Ovary (tissue), 7 donors: ENCODE measurements at regions not wholly inside any gene's neighbourhood (a gene's known extent, or its start where the extent isn't known, plus 50 kb on each side); places are given as distances from the start of the nearest gene placed in this dataset.

Experiments used
- DNase-seq, 5 donors: peaks; one replicate each; pipeline ENCODE4 v3.0.0-alpha.2; 2019 to 2020
- H3K27ac ChIP-seq, 2 donors: fragments of 200-600 bp; one replicate each; pipeline versions ENCODE4 v1.5.1 to v1.8.0; 2019 to 2022
- H3K27me3 ChIP-seq: fragments of 200-600 bp; one replicate; pipeline ENCODE4 v1.8.0; 2022
- H3K36me3 ChIP-seq: fragments of 200-600 bp; sonication (generic); one replicate; pipeline ENCODE4 v1.5.1; 2019
- H3K4me1 ChIP-seq: one replicate; pipeline ENCODE4 v1.8.1; 2013; ENCODE audit warnings: mild to moderate bottlenecking, moderate library complexity; ENCODE audit not compliant: insufficient read depth
- H3K4me3 ChIP-seq: fragments of 200-600 bp; sonication (generic); one replicate; pipeline ENCODE4 v1.5.1; 2017
- H3K9me3 ChIP-seq, 2 donors: fragments of 200-600 bp in 1 of 2; sonication (generic) in 1 of 2; one replicate each; pipeline versions ENCODE4 v1.5.1 to v1.8.1; 2013 to 2019; ENCODE audit warnings: mild to moderate bottlenecking in 1 of 2, moderate library complexity in 1 of 2
- EP300 ChIP-seq: sonication (generic); formaldehyde crosslinking; IDR thresholded peaks from one replicate; pipeline ENCODE4 v1.6.1; 2017; ENCODE audit warnings: antibody characterized with exemption
- POLR2A ChIP-seq: fragments of 450-650 bp; IDR thresholded peaks from one replicate; pipeline ENCODE4 v1.6.1; 2017; ENCODE audit warnings: antibody characterized with exemption, mild to moderate bottlenecking, moderate library complexity
- WGBS, 3 donors: extraction: QIAGEN DNeasy Blood & Tissue Kit in 1 of 3; methylation state at CpG; one replicate each; pipeline versions ENCODE4 v1.1.5 to v1.1.7; 2013 to 2017; 5-methylcytosine and 5-hydroxymethylcytosine counted together
- intact Hi-C, 4 donors: fragments of 100-400 bp; cut with DNase I; formaldehyde crosslinking; loops; one replicate each; pipeline versions ENCODE4 v1.11.0 to v1.15.1; 2022 to 2023
- TF ChIP-seq, protein P1 (sequence below), 3 donors: fragments of 450-650 bp in 2 of 3; fragments of 200-600 bp in 1 of 3; IDR thresholded peaks; one replicate each; pipeline versions ENCODE4 v1.5.1 to v1.8.0; 2016 to 2022; ENCODE audit warnings: antibody characterized with exemption in 3 of 3, mild to moderate bottlenecking in 1 of 3
- donor health status: DM: no; HTN: no; CAD: no; lungs with moderate emphysema.
- donor health status: DM: no; HTN: no; CAD: no.
- donor health status: Bipolar disorder and iron deficiency.
- donor health status: DM: no; HTN: no; CAD: no.
- donor health status: DM: yes; HTN: yes; CAD: no.

DNA sequence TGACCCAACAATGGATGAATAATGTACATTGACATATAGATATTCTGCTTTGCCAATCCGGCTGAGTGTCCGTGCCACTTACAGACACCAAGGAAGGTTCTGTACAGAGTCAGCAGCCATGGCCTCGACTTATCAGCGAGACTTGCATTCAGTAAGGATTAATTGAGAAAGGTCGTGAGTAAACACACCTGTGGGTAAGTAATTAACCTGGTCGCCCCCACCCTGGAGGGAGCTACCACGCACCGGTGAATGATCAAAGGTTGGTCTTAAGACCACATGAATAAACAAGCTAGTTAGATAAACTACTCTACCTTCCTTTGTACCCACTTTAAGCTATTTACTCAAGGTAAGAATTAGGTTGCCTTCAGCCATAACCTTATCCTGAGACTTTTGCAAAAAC, 66.5 kb upstream of the MFGE8 start:
- DNase-seq, result no peak
- Histone ChIP-seq H3K4me1 (no peaks in the 10 kb centered on the region), H3K9me3 (no peaks in the 10 kb centered on the region), H3K27ac (no peak overlapping the region), H3K4me3 (no peak overlapping the region), H3K36me3 (no peaks in the 10 kb centered on the region), H3K27me3 (no peaks in the 10 kb centered on the region)
- intact Hi-C loops, result no loop called here
- 71 to 76% (median 76%) methylated on average over 8 of the region's 8 CpGs for WGBS, 3 donors
- TF ChIP-seq, protein P1, sequence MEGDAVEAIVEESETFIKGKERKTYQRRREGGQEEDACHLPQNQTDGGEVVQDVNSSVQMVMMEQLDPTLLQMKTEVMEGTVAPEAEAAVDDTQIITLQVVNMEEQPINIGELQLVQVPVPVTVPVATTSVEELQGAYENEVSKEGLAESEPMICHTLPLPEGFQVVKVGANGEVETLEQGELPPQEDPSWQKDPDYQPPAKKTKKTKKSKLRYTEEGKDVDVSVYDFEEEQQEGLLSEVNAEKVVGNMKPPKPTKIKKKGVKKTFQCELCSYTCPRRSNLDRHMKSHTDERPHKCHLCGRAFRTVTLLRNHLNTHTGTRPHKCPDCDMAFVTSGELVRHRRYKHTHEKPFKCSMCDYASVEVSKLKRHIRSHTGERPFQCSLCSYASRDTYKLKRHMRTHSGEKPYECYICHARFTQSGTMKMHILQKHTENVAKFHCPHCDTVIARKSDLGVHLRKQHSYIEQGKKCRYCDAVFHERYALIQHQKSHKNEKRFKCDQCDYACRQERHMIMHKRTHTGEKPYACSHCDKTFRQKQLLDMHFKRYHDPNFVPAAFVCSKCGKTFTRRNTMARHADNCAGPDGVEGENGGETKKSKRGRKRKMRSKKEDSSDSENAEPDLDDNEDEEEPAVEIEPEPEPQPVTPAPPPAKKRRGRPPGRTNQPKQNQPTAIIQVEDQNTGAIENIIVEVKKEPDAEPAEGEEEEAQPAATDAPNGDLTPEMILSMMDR (IDR thresholded peaks at IDR 0.05), result no peak
- TF ChIP-seq EP300, result no peak
- TF ChIP-seq POLR2A, result no peak

DNA sequence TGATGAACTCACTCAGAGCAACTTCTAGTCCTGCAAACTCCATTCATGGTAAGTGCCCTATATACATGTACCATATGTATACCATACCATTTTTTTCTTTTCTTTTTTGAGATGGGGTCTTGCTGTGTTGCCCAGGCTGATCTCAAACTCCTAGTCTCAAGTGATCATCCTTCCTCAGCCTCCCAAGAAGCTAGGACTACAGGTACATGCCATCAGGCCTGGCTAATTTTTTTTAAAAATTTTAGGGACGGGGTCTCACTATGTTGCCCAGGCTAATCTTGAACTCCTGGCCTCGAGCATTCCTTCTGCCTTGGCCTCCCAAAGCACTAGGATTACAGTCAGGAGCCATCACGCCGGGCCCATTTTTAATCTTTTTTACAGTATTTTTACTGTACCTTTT, 67.3 kb upstream of the MFGE8 start:
- Histone ChIP-seq H3K27ac (no peak overlapping the region), H3K36me3 (no peaks in the 10 kb centered on the region), H3K4me1 (no peaks in the 10 kb centered on the region), H3K9me3 (no peaks in the 10 kb centered on the region), H3K27me3 (no peaks in the 10 kb centered on the region), H3K4me3 (no peak overlapping the region)
- no peak for TF ChIP-seq POLR2A
- no peak for TF ChIP-seq EP300
- TF ChIP-seq, protein P1 (IDR thresholded peaks at IDR 0.05), result no peak
- intact Hi-C loops, result no loop called here
- 81 to 95% (median 85%) methylated on average over 4 of the region's 4 CpGs for WGBS, 3 donors
- DNase-seq, result no peak

DNA sequence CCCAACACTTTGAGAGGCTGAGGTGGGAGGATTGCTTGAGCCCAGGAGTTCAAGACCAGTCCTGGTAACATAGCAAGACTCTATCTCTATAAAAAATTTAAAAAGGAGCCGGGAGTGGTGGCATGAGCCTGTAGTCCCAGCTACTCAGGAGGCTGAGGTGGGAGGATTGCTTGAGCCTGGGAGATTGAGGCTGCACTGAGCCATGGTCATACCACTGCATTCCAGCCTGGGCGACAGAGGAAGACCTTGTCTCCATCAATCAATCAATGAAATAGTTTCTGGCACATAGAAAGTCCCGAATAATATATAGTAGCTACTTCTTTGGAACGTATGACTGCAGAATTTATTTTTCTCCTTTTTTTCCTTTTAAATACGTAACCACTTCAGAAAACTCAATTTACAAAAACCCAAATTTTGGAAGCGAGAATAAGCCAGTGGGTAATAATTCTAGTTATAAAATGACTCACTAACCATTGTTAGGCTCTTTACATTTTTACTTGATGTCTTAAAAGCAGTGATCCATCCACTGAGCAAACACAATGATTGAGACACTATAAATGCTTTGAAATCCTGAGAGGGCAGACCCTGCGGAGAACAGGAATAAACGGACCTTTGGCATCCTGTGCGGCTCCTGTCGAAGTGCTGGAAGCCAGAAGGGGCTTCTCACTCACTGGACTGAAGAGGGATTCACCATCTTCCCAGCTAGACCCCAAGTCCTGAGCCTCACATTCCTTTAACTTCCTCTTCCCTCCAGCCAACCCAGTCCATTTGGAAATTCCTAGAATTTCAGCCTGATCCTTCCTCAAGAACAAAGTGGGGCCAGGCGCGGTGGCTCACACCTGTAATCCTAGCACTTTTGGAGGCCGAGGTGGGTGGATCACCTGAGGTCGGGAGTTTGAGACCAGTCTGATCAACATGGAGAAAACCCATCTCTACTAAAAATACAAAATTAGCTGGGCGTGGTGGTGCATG, 68.4 kb upstream of the MFGE8 start:
- TF ChIP-seq EP300 (no peak), POLR2A (no peak)
- Histone ChIP-seq H3K27ac (no peak overlapping the region), H3K36me3 (no peaks in the 10 kb centered on the region), H3K9me3 (no peaks in the 10 kb centered on the region), H3K4me1 (no peaks in the 10 kb centered on the region), H3K27me3 (no peaks in the 10 kb centered on the region), H3K4me3 (no peak overlapping the region)
- intact Hi-C loops, result no loop called here
- DNase-seq, result no peak
- WGBS, 3 donors, result 75 to 78% (median 76%) methylated on average over 15 of the region's 15 CpGs

DNA sequence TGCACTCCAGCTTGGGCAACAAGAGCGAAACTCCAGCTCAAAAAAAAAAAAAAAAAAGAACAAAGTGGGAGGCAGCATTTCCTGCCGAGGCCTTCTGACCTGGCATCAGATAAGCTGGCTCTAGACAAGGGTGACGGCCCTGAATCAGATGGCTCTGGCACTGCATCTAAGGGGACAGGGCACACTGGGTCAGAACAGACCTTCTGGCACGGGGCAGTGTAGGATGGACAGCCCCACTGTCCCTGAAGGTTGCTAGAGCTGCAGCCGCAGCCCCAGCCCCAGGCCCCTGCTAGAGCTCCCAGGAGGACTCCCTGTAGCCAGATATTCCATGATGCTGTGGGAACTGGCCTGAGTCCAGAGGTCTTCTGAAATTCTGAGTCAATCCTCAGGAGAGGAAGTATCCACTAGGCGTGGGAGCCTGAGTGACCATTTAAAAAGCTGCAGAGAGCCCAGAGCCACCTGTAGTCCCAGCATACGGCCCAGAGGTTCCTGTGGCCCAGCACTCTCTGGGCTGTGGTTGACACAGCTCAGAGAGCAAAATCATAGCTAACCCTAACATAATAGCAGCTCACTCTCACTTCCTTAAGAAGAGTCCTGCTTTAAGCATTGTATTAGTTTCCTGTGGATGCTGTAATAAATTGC, 69.2 kb upstream of the MFGE8 start:
- H3K27ac ChIP-seq, result no peak overlapping the region
- TF ChIP-seq EP300 (no peak), POLR2A (no peak)
- TF ChIP-seq, protein P1 (IDR thresholded peaks at IDR 0.05), result no peak
- H3K27me3 ChIP-seq, result no peaks in the 10 kb centered on the region
- intact Hi-C loops, result no loop called here
- H3K4me3 ChIP-seq, result no peak overlapping the region
- H3K9me3 ChIP-seq, result no peaks in the 10 kb centered on the region
- 43 to 61% (median 55%) methylated on average over 7 of the region's 7 CpGs for WGBS, 3 donors
- DNase-seq, result peak in 3 of 5 donors; percentile 26 to 50 (median 44)
- H3K4me1 ChIP-seq, result no peaks in the 10 kb centered on the region
- H3K36me3 ChIP-seq, result no peaks in the 10 kb centered on the region

DNA sequence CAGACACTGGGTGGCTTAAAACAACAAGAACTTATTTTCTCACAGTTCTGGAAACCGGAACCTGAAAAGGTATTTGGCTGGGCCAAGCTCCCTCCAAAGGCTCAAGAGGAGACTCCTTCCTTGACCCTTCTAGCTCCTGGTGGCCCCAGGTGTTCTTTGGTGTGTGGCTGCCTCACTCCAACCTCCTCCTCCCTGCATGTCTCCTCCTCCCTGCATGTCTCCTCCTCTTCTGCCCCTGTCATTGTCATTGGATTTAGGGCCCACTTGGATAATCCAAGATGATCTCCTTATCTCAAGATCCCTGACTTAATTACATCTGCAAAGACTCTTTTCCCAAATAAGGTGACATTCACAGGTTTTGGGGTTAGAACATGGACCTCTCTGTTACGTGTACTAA, 69.8 kb upstream of the MFGE8 start:
- Histone ChIP-seq H3K9me3 (no peaks in the 10 kb centered on the region), H3K36me3 (no peaks in the 10 kb centered on the region), H3K4me3 (no peak overlapping the region), H3K4me1 (no peaks in the 10 kb centered on the region), H3K27ac (no peak overlapping the region), H3K27me3 (no peaks in the 10 kb centered on the region)
- TF ChIP-seq, protein P1 (IDR thresholded peaks at IDR 0.05), result no peak
- TF ChIP-seq EP300 (no peak), POLR2A (no peak)
- DNase-seq, result no peak
- intact Hi-C loops, result no loop called here
- WGBS, 3 donors, result 82 to 86% (median 86%) methylated on average over 2 of the region's 2 CpGs
